ENCODE measurements at regions not wholly inside any gene's neighbourhood (a gene's known extent, or its start where the extent isn't known, plus 50 kb on each side); places are given as distances from the start of the nearest gene placed in this dataset.

- TF ChIP-seq HCFC1 (IDR thresholded peaks at IDR 0.05; ENCODE audit: low read depth, low read length) = no peak
- TF ChIP-seq ZBTB1 (CRISPR knock-in tag; IDR thresholded peaks at IDR 0.05; ENCODE audit: borderline replicate concordance, low read depth) = no peak
- TF ChIP-seq TOE1 (IDR thresholded peaks at IDR 0.05; ENCODE audit: borderline replicate concordance) = no peak
- no peak for TF ChIP-seq TOE1 (CRISPR knock-in tag; IDR thresholded peaks at IDR 0.05; ENCODE audit: borderline replicate concordance, low read depth)
- no peak for TF ChIP-seq PCBP2 (IDR thresholded peaks at IDR 0.05; ENCODE audit: low read depth, low read length, poor library complexity, severe bottlenecking)
- TF ChIP-seq E2F6 (IDR thresholded peaks at IDR 0.05; ENCODE audit: borderline replicate concordance in 1 of 2, extremely low read depth in 1 of 2, insufficient read depth in 1 of 2, insufficient read length in 1 of 2, low read depth in 1 of 2, low read length in 1 of 2, poor library complexity in 1 of 2, severe bottlenecking in 1 of 2) = no peak
- no peak for TF ChIP-seq ZFP30 (CRISPR knock-in tag; IDR thresholded peaks at IDR 0.05; ENCODE audit: borderline replicate concordance)
- TF ChIP-seq CTCF (IDR thresholded peaks at IDR 0.05 in 2 of 3, conservative IDR thresholded peaks at IDR 0.05 in 1 of 3; ENCODE audit: insufficient read depth in 2 of 3, low read depth in 1 of 3, low read length in 3 of 3) = no peak
- TF ChIP-seq SAFB2 (IDR thresholded peaks at IDR 0.05; ENCODE audit: borderline replicate concordance, low read depth, low read length, severe bottlenecking) = no peak
- no peak for TF ChIP-seq SMC3 (conservative IDR thresholded peaks at IDR 0.05; ENCODE audit: insufficient read depth, low read depth, low read length)
These were observed 596.6 kb downstream of the RNF144A start for GRCh38 chr2:7513834-7514233.

Data from K562 (cell line).